Heart left ventricle (tissue), 16 donors: ENCODE measurements at regions not wholly inside any gene's neighbourhood (a gene's known extent, or its start where the extent isn't known, plus 50 kb on each side); places are given as distances from the start of the nearest gene placed in this dataset.

Source experiments
- ATAC-seq, 4 donors: fragments of 200-7000 bp; cut with Tn5 transposase; one replicate each; pipeline ENCODE4 v1.9.1; 2020 to 2022; ENCODE audit warnings: moderate library complexity in 4 of 4, mild to moderate bottlenecking in 3 of 4, moderate number of reproducible peaks in 1 of 4
- DNase-seq, 5 donors: peaks; one replicate each; pipeline ENCODE4 v3.0.0-alpha.2; 2020
- H3K27ac ChIP-seq, 12 donors: fragments of 200-600 bp; sonication (generic) in 4 of 12; one replicate each; pipeline versions ENCODE4 v1.5.0 to v1.8.0; 2016 to 2022; ENCODE audit warnings: mild to moderate bottlenecking in 2 of 12
- H3K27me3 ChIP-seq, 9 donors: fragments of 200-600 bp; sonication (generic) in 2 of 9; one replicate each; pipeline versions ENCODE4 v1.5.1 to v1.8.0; 2016 to 2022; ENCODE audit warnings: mild to moderate bottlenecking in 3 of 9
- H3K36me3 ChIP-seq, 9 donors: fragments of 200-600 bp; sonication (generic) in 2 of 9; one replicate each; pipeline versions ENCODE4 v1.5.0 to v1.8.0; 2018 to 2022; ENCODE audit warnings: mild to moderate bottlenecking in 2 of 9
- H3K4me1 ChIP-seq, 12 donors: fragments of 200-600 bp; sonication (generic) in 4 of 12; one replicate each; pipeline versions ENCODE4 v1.5.0 to v1.8.0; 2016 to 2022; ENCODE audit warnings: mild to moderate bottlenecking in 3 of 12
- H3K4me3 ChIP-seq, 12 donors: fragments of 200-600 bp; sonication (generic) in 4 of 12; one replicate each; pipeline versions ENCODE4 v1.5.0 to v1.8.0; 2017 to 2022; ENCODE audit warnings: mild to moderate bottlenecking in 9 of 12, moderate library complexity in 4 of 12
- H3K9me3 ChIP-seq, 12 donors: fragments of 200-600 bp; sonication (generic) in 4 of 12; one replicate each; pipeline versions ENCODE4 v1.5.0 to v1.8.0; 2016 to 2022; ENCODE audit warnings: mild to moderate bottlenecking in 1 of 12
- POLR2A ChIP-seq, 2 donors: fragments of 450-650 bp; IDR thresholded peaks; one replicate each; pipeline ENCODE4 v1.6.1; 2017; ENCODE audit warnings: antibody characterized with exemption in 2 of 2, mild to moderate bottlenecking in 2 of 2, moderate library complexity in 2 of 2
- WGBS, 4 donors: extraction: QIAGEN DNeasy Blood & Tissue Kit in 2 of 4; methylation state at CpG; one replicate each; pipeline versions ENCODE4 v1.1.5 to v1.1.7; 2013 to 2018; 5-methylcytosine and 5-hydroxymethylcytosine counted together
- intact Hi-C, 10 donors: fragments of 100-400 bp; cut with DNase I; formaldehyde crosslinking; loops; one replicate each; pipeline versions ENCODE4 v1.11.1 to v1.14.2; 2022
- TF ChIP-seq, protein P1 (sequence below), 12 donors: fragments of 200-600 bp; sonication (generic) in 4 of 12; IDR thresholded peaks; one replicate each; pipeline versions ENCODE4 v1.5.0 to v1.8.0; 2018 to 2022; ENCODE audit warnings: antibody characterized with exemption in 12 of 12, mild to moderate bottlenecking in 5 of 12
- donor health status: ischemic (EF 13 %, LVEDD 7.1; RV severe dilation, severe dysfunction).
- donor health status: healthy with polysubstance abuse.
- donor health status: DM: no; HTN: yes; CAD: no.
- donor health status: DM: no; HTN: no; CAD: no.
- donor health status: ischemic (EF 25% LVEDD 6.9; RV normal size, moderate dysfunction).
- donor health status: ischemic (EF 25% LVEDD 5.7; RV mildly dilated, moderate dysfunction).
- donor health status: healthy.
- donor health status: DM: yes; HTN: yes; CAD: no.
- donor health status: ischemic (EF 35%, LVEDD 5.7; RV mildly dilated, moderate dysfunction).
- donor health status: nonischemic (EF 11% LVEDD 7.7; RV severe dilation, severe dysfunction).
- donor health status: DM: yes; HTN: yes; CAD: no.
- donor health status: PGD.
- donor health status: ischemic (EF 29% LVEDD 5.4; RV normal size, mild dysfunction).
- donor health status: nonischemic (EF 23%, LVEDD 6.1; RV moderate dilation, normal function).

DNA sequence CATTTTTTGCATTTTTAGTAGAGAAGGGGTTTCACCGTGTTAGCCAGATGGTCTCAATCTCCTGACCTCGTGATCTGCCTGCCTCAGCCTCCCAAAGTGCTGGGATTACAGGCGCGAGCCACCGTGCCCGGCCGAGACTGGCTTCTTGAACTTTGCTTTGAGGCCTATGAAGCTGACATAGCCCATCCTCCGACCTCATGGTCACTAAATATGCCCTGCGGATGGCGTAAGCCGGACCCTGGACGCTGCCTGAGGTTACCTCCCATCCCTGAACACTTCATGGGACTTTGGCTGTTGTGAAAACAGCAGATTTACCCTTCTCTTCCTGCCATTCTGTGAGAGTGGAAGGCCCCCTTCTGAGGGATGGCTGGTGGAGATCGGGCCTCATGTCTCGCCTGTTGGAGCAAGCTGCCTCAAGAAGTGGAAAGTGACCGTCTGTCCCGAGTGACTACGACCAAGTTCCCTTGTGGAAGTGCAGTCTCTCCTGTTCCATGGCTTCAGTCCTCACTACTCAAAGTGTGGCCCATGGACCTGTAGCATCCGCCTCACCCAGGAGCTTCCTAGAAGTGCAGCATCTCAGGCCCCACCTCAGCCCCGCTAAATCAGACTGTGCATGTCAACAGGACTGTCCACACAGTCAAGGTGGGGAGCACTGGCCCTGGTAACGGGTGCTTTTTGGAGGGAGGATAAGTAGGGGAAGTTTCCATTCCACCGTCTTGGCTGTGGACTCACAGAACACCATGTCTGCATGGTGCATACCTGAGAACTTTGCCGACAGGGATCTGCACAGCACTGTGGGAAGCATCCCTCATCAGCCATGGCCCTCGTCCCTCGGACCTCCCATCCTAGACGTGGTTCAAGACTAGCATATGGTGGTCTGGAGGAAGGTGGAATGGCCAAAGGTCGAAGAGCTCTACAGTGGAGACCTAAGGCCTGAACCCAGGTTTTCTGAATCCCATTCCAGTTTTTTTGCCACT, 210.5 kb upstream of the SHH start:
- ATAC-seq = no peak
- no peak for TF ChIP-seq POLR2A (IDR thresholded peaks at IDR 0.05)
- TF ChIP-seq, protein P1, sequence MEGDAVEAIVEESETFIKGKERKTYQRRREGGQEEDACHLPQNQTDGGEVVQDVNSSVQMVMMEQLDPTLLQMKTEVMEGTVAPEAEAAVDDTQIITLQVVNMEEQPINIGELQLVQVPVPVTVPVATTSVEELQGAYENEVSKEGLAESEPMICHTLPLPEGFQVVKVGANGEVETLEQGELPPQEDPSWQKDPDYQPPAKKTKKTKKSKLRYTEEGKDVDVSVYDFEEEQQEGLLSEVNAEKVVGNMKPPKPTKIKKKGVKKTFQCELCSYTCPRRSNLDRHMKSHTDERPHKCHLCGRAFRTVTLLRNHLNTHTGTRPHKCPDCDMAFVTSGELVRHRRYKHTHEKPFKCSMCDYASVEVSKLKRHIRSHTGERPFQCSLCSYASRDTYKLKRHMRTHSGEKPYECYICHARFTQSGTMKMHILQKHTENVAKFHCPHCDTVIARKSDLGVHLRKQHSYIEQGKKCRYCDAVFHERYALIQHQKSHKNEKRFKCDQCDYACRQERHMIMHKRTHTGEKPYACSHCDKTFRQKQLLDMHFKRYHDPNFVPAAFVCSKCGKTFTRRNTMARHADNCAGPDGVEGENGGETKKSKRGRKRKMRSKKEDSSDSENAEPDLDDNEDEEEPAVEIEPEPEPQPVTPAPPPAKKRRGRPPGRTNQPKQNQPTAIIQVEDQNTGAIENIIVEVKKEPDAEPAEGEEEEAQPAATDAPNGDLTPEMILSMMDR (IDR thresholded peaks at IDR 0.05) = no peak
- H3K27me3 ChIP-seq = peaks cover 0 to 3% (median 0%) of the 10 kb centered on the region in 9 donors
- whole genome bisulfite sequencing, 4 donors = 81 to 86% (median 84%) methylated on average over 24 to 26 of the region's 26 CpGs
- H3K27ac ChIP-seq = no peak overlapping the region
- no peak for DNase-seq
- H3K9me3 ChIP-seq = no peaks in the 10 kb centered on the region
- intact Hi-C loops = no loop called here
- no peaks in the 10 kb centered on the region for H3K4me1 ChIP-seq
- no peaks in the 10 kb centered on the region for H3K36me3 ChIP-seq
- H3K4me3 ChIP-seq = no peak overlapping the region

GRCh38 chr7:156021471-156021870, 209.2 kb upstream of the SHH start:
- intact Hi-C loops = no loop called here
- DNase-seq = no peak

GRCh38 chr7:156020566-156020965, 208.3 kb upstream of the SHH start:
- H3K27ac ChIP-seq = no peak overlapping the region
- no peaks in the 10 kb centered on the region for H3K4me1 ChIP-seq
- H3K36me3 ChIP-seq = no peaks in the 10 kb centered on the region
- no peak overlapping the region for H3K4me3 ChIP-seq
- H3K27me3 ChIP-seq = peaks cover 0 to 6% (median 0%) of the 10 kb centered on the region in 9 donors
- TF ChIP-seq, protein P1 (IDR thresholded peaks at IDR 0.05) = no peak
- TF ChIP-seq POLR2A (IDR thresholded peaks at IDR 0.05) = no peak
- 70 to 71% (median 70%) methylated on average over 5 of the region's 5 CpGs for WGBS, 4 donors
- no peak for DNase-seq
- H3K9me3 ChIP-seq = no peaks in the 10 kb centered on the region
- intact Hi-C loops = no loop called here
- ATAC-seq = no peak

More at GRCh38 chr7:156021471-156021870, 209.2 kb upstream of the SHH start:
- Histone ChIP-seq H3K36me3 (no peaks in the 10 kb centered on the region), H3K4me3 (no peak overlapping the region), H3K9me3 (no peaks in the 10 kb centered on the region), H3K4me1 (no peaks in the 10 kb centered on the region), H3K27me3 (peaks cover 0 to 6% (median 0%) of the 10 kb centered on the region in 9 donors), H3K27ac (no peak overlapping the region)
- WGBS, 4 donors = 85 to 89% (median 88%) methylated on average over 9 of the region's 9 CpGs
- ATAC-seq = no peak
- TF ChIP-seq, protein P1 (IDR thresholded peaks at IDR 0.05) = no peak
- TF ChIP-seq POLR2A (IDR thresholded peaks at IDR 0.05) = no peak

GRCh38 chr7:156019776-156020565, 207.7 kb upstream of the SHH start:
- peaks cover 0 to 6% (median 0%) of the 10 kb centered on the region in 9 donors for H3K27me3 ChIP-seq
- ATAC-seq (no peak), DNase-seq (no peak)
- H3K4me1 ChIP-seq = no peaks in the 10 kb centered on the region
- no peaks in the 10 kb centered on the region for H3K9me3 ChIP-seq
- H3K4me3 ChIP-seq = no peak overlapping the region
- H3K27ac ChIP-seq = no peak overlapping the region
- TF ChIP-seq POLR2A (IDR thresholded peaks at IDR 0.05) = no peak
- TF ChIP-seq, protein P1 (IDR thresholded peaks at IDR 0.05) = no peak
- intact Hi-C loops = no loop called here
- H3K36me3 ChIP-seq = no peaks in the 10 kb centered on the region
- WGBS, 4 donors = 83 to 90% (median 86%) methylated on average over 13 of the region's 13 CpGs
